HepG2 (cell line): ENCODE measurements at regions not wholly inside any gene's neighbourhood (a gene's known extent, or its start where the extent isn't known, plus 50 kb on each side); places are given as distances from the start of the nearest gene placed in this dataset.

Experiments
- GABPB1 ChIP-seq: IDR thresholded peaks from 2 replicates; pipeline ENCODE4 v1.6.1; 2016; ENCODE audit warnings: mild to moderate bottlenecking, missing genetic modification reagents, moderate library complexity, missing compliant biosample characterization
- GMEB1 ChIP-seq: sonication (generic); formaldehyde crosslinking; IDR thresholded peaks from 2 replicates; pipeline ENCODE4 v1.5.1; 2020; ENCODE audit warnings: missing genetic modification reagents, mild to moderate bottlenecking, borderline replicate concordance
- KIAA2018 ChIP-seq: sonication (generic); formaldehyde crosslinking; IDR thresholded peaks from 2 replicates; pipeline ENCODE4 v1.5.0; 2020; ENCODE audit warnings: mild to moderate bottlenecking, missing genetic modification reagents, borderline replicate concordance
- NFE2L2 ChIP-seq: fragments of 150-350 bp; IDR thresholded peaks from 2 replicates; pipeline ENCODE4 v1.6.1; 2014; ENCODE audit warnings: low read length
- PRDM10 ChIP-seq: sonication (generic); formaldehyde crosslinking; IDR thresholded peaks from 2 replicates; pipeline ENCODE4 v1.4.0; 2020; ENCODE audit warnings: low read depth, missing genetic modification reagents
- ZNF383 ChIP-seq: sonication (generic); formaldehyde crosslinking; IDR thresholded peaks from 2 replicates; pipeline ENCODE4 v1.4.0; 2020; ENCODE audit warnings: missing genetic modification reagents, mild to moderate bottlenecking, borderline replicate concordance
- TF ChIP-seq, protein P1 (sequence below): sonication (generic); formaldehyde crosslinking; IDR thresholded peaks from 2 replicates; pipeline ENCODE4 v1.5.1; 2020; ENCODE audit warnings: mild to moderate bottlenecking, missing genetic modification reagents, moderate library complexity

- TF ChIP-seq PRDM10, result no peak
- peak; percentile 32; the same call in 1 of the 2 replicates for TF ChIP-seq GABPB1 (CRISPR knock-in tag)
- TF ChIP-seq KIAA2018 (CRISPR knock-in tag), result 0 out of 2 replicates have a peak, but pooled peaks have one; percentile 22
- TF ChIP-seq, protein P1, sequence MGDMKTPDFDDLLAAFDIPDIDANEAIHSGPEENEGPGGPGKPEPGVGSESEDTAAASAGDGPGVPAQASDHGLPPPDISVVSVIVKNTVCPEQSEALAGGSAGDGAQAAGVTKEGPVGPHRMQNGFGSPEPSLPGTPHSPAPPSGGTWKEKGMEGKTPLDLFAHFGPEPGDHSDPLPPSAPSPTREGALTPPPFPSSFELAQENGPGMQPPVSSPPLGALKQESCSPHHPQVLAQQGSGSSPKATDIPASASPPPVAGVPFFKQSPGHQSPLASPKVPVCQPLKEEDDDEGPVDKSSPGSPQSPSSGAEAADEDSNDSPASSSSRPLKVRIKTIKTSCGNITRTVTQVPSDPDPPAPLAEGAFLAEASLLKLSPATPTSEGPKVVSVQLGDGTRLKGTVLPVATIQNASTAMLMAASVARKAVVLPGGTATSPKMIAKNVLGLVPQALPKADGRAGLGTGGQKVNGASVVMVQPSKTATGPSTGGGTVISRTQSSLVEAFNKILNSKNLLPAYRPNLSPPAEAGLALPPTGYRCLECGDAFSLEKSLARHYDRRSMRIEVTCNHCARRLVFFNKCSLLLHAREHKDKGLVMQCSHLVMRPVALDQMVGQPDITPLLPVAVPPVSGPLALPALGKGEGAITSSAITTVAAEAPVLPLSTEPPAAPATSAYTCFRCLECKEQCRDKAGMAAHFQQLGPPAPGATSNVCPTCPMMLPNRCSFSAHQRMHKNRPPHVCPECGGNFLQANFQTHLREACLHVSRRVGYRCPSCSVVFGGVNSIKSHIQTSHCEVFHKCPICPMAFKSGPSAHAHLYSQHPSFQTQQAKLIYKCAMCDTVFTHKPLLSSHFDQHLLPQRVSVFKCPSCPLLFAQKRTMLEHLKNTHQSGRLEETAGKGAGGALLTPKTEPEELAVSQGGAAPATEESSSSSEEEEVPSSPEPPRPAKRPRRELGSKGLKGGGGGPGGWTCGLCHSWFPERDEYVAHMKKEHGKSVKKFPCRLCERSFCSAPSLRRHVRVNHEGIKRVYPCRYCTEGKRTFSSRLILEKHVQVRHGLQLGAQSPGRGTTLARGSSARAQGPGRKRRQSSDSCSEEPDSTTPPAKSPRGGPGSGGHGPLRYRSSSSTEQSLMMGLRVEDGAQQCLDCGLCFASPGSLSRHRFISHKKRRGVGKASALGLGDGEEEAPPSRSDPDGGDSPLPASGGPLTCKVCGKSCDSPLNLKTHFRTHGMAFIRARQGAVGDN, result peak; percentile 78
- no peak; the same call in 1 of the 2 replicates for TF ChIP-seq NFE2L2
- TF ChIP-seq GMEB1 (CRISPR knock-in tag), result 0 out of 2 replicates have a peak, but pooled peaks have one; percentile 10
- no peak for TF ChIP-seq ZNF383 (CRISPR knock-in tag)
Observed at GRCh38 chr20:25750765-25751696, 54.4 kb upstream of the ZNF337 start (continued).
